Stomach (tissue), 4 donors: ENCODE measurements at regions not wholly inside any gene's neighbourhood (a gene's known extent, or its start where the extent isn't known, plus 50 kb on each side); places are given as distances from the start of the nearest gene placed in this dataset.

Source experiments
- CTCF ChIP-seq, 7 experiments: fragments of 450-650 bp in 4 of 7; fragments of 200-600 bp in 3 of 7; sonication (generic) in 3 of 7; IDR thresholded peaks; one replicate each; pipeline ENCODE4 v1.5.1; 2016 to 2019; ENCODE audit warnings: antibody characterized with exemption in 7 of 7, control low read depth in 2 of 7, mild to moderate bottlenecking in 1 of 7
- POLR2A ChIP-seq, 4 donors: fragments of 450-650 bp; IDR thresholded peaks; one replicate each; pipeline ENCODE4 v1.6.1; 2016; ENCODE audit warnings: antibody characterized with exemption in 4 of 4, control low read depth in 2 of 4, mild to moderate bottlenecking in 1 of 4, moderate library complexity in 1 of 4
- POLR2AphosphoS5 ChIP-seq, 3 donors: sonication (generic); formaldehyde crosslinking; IDR thresholded peaks; one replicate each; pipeline ENCODE4 v1.6.1; 2016; ENCODE audit warnings: antibody characterized with exemption in 3 of 3

GRCh38 chr16:86892509-86892908 lies 314.2 kb downstream of the FOXL1 start:
- no peak for TF ChIP-seq CTCF (IDR thresholded peaks at IDR 0.05)
- no peak for TF ChIP-seq POLR2A (IDR thresholded peaks at IDR 0.05)
- TF ChIP-seq POLR2AphosphoS5 (IDR thresholded peaks at IDR 0.05) = no peak
